WERI-Rb-1 (cell line): ENCODE measurements at regions not wholly inside any gene's neighbourhood (a gene's known extent, or its start where the extent isn't known, plus 50 kb on each side); places are given as distances from the start of the nearest gene placed in this dataset.

Experiments used
- DNase-seq: peaks from one replicate; pipeline ENCODE4 v3.0.0-alpha.2; 2020
- H3K27ac ChIP-seq: fragments of 250-450 bp; sonication (Bioruptor Pico); 2 replicates; pipeline ENCODE4 v1.5.1; 2020; ENCODE audit warnings: mild to moderate bottlenecking, moderate library complexity
- H3K27me3 ChIP-seq: fragments of 250-450 bp; sonication (Bioruptor Pico); 2 replicates; pipeline ENCODE4 v1.5.1; 2021; ENCODE audit warnings: mild to moderate bottlenecking, low read depth, moderate library complexity; ENCODE audit not compliant: insufficient read depth, severe bottlenecking
- H3K36me3 ChIP-seq: fragments of 250-450 bp; sonication (Bioruptor Pico); 2 replicates; pipeline ENCODE4 v1.5.1; 2020; ENCODE audit warnings: mild to moderate bottlenecking, moderate library complexity
- H3K4me3 ChIP-seq: 2 replicates; pipeline ENCODE4 v1.5.1; 2011; ENCODE audit warnings: low read depth, mild to moderate bottlenecking, control low read depth, low read length
- H3K9me3 ChIP-seq: fragments of 250-450 bp; sonication (Bioruptor Pico); 2 replicates; pipeline ENCODE4 v1.5.1; 2021; ENCODE audit warnings: mild to moderate bottlenecking, moderate library complexity; ENCODE audit not compliant: severe bottlenecking
- CTCF ChIP-seq: IDR thresholded peaks from 2 replicates; pipeline ENCODE4 v1.5.1; 2011; ENCODE audit warnings: low read depth, mild to moderate bottlenecking, control low read depth, inconsistent platforms, low read length

GRCh38 chr7:47119261-47119865 lies 462.5 kb downstream of the TNS3 start:
- H3K9me3 ChIP-seq, result no peaks in the 10 kb centered on the region
- H3K27me3 ChIP-seq, result no peaks in the 10 kb centered on the region
- no peak overlapping the region for H3K27ac ChIP-seq
- DNase-seq, result no peak
- no peaks in the 10 kb centered on the region for H3K36me3 ChIP-seq
- TF ChIP-seq CTCF, result no peak
- H3K4me3 ChIP-seq, result no peak overlapping the region

DNA sequence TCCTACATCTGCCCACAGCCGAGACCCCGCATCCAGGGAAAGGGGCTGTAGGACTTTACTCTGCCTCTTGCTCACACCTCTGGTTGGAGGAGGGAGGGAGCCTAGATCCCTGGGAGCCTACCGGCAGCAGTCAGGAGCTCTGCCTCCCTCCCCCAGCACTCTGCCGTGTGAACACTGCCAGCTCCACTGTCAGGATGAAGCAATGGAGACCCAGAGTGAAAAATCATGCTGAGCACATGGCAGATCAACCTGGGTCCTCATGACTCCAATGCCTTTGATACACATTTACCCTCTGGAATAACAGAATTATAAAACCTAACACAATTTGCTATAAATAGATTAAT lies 477.7 kb downstream of the TNS3 start:
- Histone ChIP-seq H3K9me3 (no peaks in the 10 kb centered on the region), H3K4me3 (no peak overlapping the region), H3K36me3 (no peaks in the 10 kb centered on the region), H3K27ac (no peak overlapping the region), H3K27me3 (no peaks in the 10 kb centered on the region)
- no peak for DNase-seq
- no peak for TF ChIP-seq CTCF

DNA sequence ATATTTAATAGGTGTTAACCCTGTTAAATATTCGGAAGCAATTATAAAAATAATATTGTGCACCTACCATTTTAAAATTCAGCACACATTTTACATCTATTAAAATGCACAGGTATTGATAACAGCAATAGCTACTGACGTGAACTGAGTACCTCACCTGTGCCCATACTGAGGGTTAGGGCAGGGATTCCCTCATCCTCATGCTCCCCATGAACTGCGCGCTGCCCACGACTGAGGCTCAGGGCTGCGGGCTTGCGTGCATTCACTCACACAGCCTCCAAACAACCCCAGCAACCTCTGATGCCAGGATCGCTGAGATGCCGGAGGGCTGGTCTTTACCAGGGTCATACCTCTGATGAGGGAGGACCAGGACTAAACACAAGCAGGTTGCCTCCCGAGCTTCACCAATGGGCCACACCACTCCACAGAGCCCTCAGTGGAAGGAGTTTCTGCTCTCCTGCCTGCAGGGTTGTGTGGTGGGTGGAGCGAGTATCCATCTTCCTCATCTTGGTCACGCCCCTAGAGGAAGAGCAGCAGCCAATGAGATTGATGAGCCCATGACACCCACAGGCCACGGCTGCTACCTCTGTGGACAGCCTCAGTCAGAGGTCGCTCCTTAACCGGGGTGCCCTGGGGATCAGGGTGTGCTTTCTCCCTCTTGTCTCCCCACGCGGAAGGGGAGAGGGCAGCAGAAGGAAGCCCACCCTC lies 478.3 kb downstream of the TNS3 start:
- DNase-seq, result no peak
- TF ChIP-seq CTCF, result no peak
- H3K4me3 ChIP-seq, result no peak overlapping the region
- no peaks in the 10 kb centered on the region for H3K36me3 ChIP-seq
- no peaks in the 10 kb centered on the region for H3K27me3 ChIP-seq
- no peak overlapping the region for H3K27ac ChIP-seq
- no peaks in the 10 kb centered on the region for H3K9me3 ChIP-seq

- Histone ChIP-seq H3K36me3 (no peaks in the 10 kb centered on the region), H3K27me3 (no peaks in the 10 kb centered on the region), H3K9me3 (no peaks in the 10 kb centered on the region), H3K4me3 (no peak overlapping the region), H3K27ac (no peak overlapping the region)
- no peak for DNase-seq
- no peak for TF ChIP-seq CTCF
These were observed 479.5 kb downstream of the TNS3 start for GRCh38 chr7:47102331-47102841.

DNA sequence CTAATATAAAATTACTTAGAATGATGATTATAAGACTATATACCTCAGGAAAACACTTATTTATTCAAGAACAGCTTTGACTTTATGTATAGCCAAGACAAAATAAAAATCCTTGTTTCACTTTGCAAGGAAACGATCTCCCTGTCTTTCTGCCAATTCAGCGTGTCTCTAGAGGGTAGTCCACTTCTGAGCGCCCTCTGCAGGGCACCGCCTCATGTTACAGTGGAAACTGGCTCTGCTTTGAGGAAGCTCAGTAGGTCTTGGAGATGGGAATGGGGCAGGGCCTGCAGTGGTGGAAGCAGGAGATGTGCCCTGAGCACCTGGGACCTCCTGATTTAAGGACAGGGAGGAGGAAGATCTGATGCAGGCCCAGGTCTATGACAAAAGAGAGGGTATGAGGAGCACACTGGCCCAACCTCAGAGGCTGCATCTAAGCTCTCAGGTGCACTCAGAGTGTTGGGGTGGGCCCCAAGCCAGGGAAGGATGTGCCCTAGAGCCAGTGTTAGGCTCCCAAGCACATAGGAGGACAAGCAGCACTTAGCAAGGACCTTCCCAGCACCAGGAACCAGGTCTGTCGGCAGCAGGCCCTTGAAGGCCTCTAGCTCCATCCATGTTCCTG lies 481.0 kb downstream of the TNS3 start:
- Histone ChIP-seq H3K27me3 (no peaks in the 10 kb centered on the region), H3K36me3 (no peaks in the 10 kb centered on the region), H3K9me3 (no peaks in the 10 kb centered on the region), H3K4me3 (no peak overlapping the region), H3K27ac (no peak overlapping the region)
- peak; percentile 67 for DNase-seq
- peak; percentile 84 for TF ChIP-seq CTCF
